H9 (cell line): ENCODE measurements at regions not wholly inside any gene's neighbourhood (a gene's known extent, or its start where the extent isn't known, plus 50 kb on each side); places are given as distances from the start of the nearest gene placed in this dataset.

Source experiments
- DNase-seq: peaks from one replicate; pipeline ENCODE4 v3.0.0-alpha.2; 2017
- H2AFZ ChIP-seq: one replicate; pipeline ENCODE4 v1.6.1; 2013; ENCODE audit warnings: mild to moderate bottlenecking, low read length, control low read depth, moderate library complexity
- H2AK5ac ChIP-seq: 2 replicates; pipeline ENCODE4 v1.6.1; 2013; ENCODE audit warnings: low read length, control low read depth, mixed read lengths; ENCODE audit not compliant: insufficient read length
- H2BK120ac ChIP-seq: one replicate; pipeline ENCODE4 v1.6.1; 2013; ENCODE audit warnings: low read depth, mild to moderate bottlenecking, low read length, control low read depth, inconsistent platforms; ENCODE audit not compliant: poor library complexity, severe bottlenecking
- H2BK12ac ChIP-seq: 2 replicates; pipeline ENCODE4 v1.6.1; 2013; ENCODE audit warnings: low read length, control low read depth, mixed read lengths, low read depth; ENCODE audit not compliant: insufficient read length
- H2BK15ac ChIP-seq: 2 replicates; pipeline ENCODE4 v1.6.1; 2013; ENCODE audit warnings: low read depth, low read length, control low read depth
- H2BK20ac ChIP-seq: one replicate; pipeline ENCODE4 v1.6.1; 2013; ENCODE audit warnings: low read depth, mild to moderate bottlenecking, low read length, control low read depth, inconsistent platforms; ENCODE audit not compliant: poor library complexity, severe bottlenecking
- H2BK5ac ChIP-seq: 2 replicates; pipeline ENCODE4 v1.6.1; 2013; ENCODE audit warnings: low read length, control low read depth, mixed read lengths; ENCODE audit not compliant: insufficient read length
- H3K14ac ChIP-seq: 2 replicates; pipeline ENCODE4 v1.6.1; 2013; ENCODE audit warnings: low read length, control low read depth; ENCODE audit not compliant: insufficient read depth
- H3K18ac ChIP-seq: 2 replicates; pipeline ENCODE4 v1.6.1; 2013; ENCODE audit warnings: low read depth, mild to moderate bottlenecking, mixed read lengths, low read length, control low read depth; ENCODE audit not compliant: insufficient read length
- H3K23ac ChIP-seq: 2 replicates; pipeline ENCODE4 v1.6.1; 2013; ENCODE audit warnings: low read length, control low read depth, mixed read lengths, low read depth; ENCODE audit not compliant: insufficient read length
- H3K23me2 ChIP-seq: 2 replicates; pipeline ENCODE4 v1.6.1; 2013; ENCODE audit warnings: low read depth, mild to moderate bottlenecking, mixed read lengths, low read length, control low read depth; ENCODE audit not compliant: insufficient read length, poor library complexity, severe bottlenecking
- H3K27ac ChIP-seq: 2 replicates; pipeline ENCODE4 v1.5.1; 2013; ENCODE audit warnings: low read length, control low read depth, mixed read lengths, low read depth; ENCODE audit not compliant: insufficient read length
- H3K27me3 ChIP-seq: 2 replicates; pipeline ENCODE4 v1.6.1; 2013; ENCODE audit warnings: low read length, control low read depth, inconsistent platforms; ENCODE audit not compliant: insufficient read depth
- H3K4ac ChIP-seq: 2 replicates; pipeline ENCODE4 v1.6.1; 2013; ENCODE audit warnings: low read depth, mild to moderate bottlenecking, control low read depth, inconsistent platforms, low read length, moderate library complexity
- H3K4me1 ChIP-seq: 2 replicates; pipeline ENCODE4 v1.6.1; 2013; ENCODE audit warnings: low read length, control low read depth, inconsistent platforms; ENCODE audit not compliant: insufficient read depth
- H3K4me2 ChIP-seq: 2 replicates; pipeline ENCODE4 v1.6.1; 2013; ENCODE audit warnings: low read length, control low read depth, mixed read lengths; ENCODE audit not compliant: insufficient read length, insufficient read depth
- H3K56ac ChIP-seq: 2 replicates; pipeline ENCODE4 v1.6.1; 2013; ENCODE audit warnings: low read depth, mild to moderate bottlenecking, mixed read lengths, low read length, control low read depth; ENCODE audit not compliant: insufficient read length
- H3K79me1 ChIP-seq: 2 replicates; pipeline ENCODE4 v1.6.1; 2013; ENCODE audit warnings: low read depth, mild to moderate bottlenecking, moderate library complexity, low read length, control low read depth, inconsistent platforms; ENCODE audit not compliant: insufficient read depth, poor library complexity, severe bottlenecking
- H3K79me2 ChIP-seq: 2 replicates; pipeline ENCODE4 v1.6.1; 2013; ENCODE audit warnings: low read length, control low read depth, inconsistent platforms; ENCODE audit not compliant: insufficient read depth
- H3K9ac ChIP-seq: 2 replicates; pipeline ENCODE4 v1.6.1; 2013; ENCODE audit warnings: low read length, control low read depth, mixed read lengths; ENCODE audit not compliant: insufficient read length; ENCODE audit errors: extremely low read depth
- H3K9me3 ChIP-seq: one replicate; pipeline ENCODE4 v1.6.1; 2013; ENCODE audit warnings: low read depth, low read length, inconsistent platforms; ENCODE audit not compliant: control insufficient read depth
- H3T11ph ChIP-seq: one replicate; pipeline ENCODE4 v1.6.1; 2013; ENCODE audit warnings: mild to moderate bottlenecking, low read length, control low read depth, inconsistent platforms
- H4K20me1 ChIP-seq: one replicate; pipeline ENCODE4 v1.6.1; 2013; ENCODE audit not compliant: control insufficient read depth, insufficient read length, insufficient read depth
- H4K5ac ChIP-seq: 2 replicates; pipeline ENCODE4 v1.6.1; 2013; ENCODE audit warnings: low read depth, mild to moderate bottlenecking, mixed read lengths, low read length, control low read depth; ENCODE audit not compliant: insufficient read length
- H4K8ac ChIP-seq: replicated peaks from 2 replicates; pipeline ENCODE4 v1.6.1; 2013; ENCODE audit warnings: low read length, control low read depth, mixed read lengths, low read depth; ENCODE audit not compliant: insufficient read length
- H4K91ac ChIP-seq: 2 replicates; pipeline ENCODE4 v1.6.1; 2013; ENCODE audit warnings: low read depth, mild to moderate bottlenecking, moderate library complexity, mixed read lengths, low read length, control low read depth; ENCODE audit not compliant: insufficient read length
- H3K27ac Mint-ChIP-seq, 3 experiments: 2 replicates in 2 of 3; 3 replicates in 1 of 3; pipeline ENCODE4 v1.8.0; 2020 to 2021; ENCODE audit warnings: mixed read lengths in 3 of 3, mild to moderate bottlenecking in 1 of 3, moderate library complexity in 1 of 3
- H3K27me3 Mint-ChIP-seq: 2 replicates; pipeline ENCODE4 v1.8.0; 2021; ENCODE audit warnings: low read depth, mild to moderate bottlenecking, moderate library complexity, mixed read lengths
- H3K36me3 Mint-ChIP-seq, 3 experiments: 2 replicates in 2 of 3; 3 replicates in 1 of 3; pipeline ENCODE4 v1.8.0; 2020 to 2021; ENCODE audit warnings: low read depth in 3 of 3, mixed read lengths in 3 of 3; ENCODE audit not compliant: insufficient read depth in 1 of 3
- H3K4me1 Mint-ChIP-seq, 2 experiments: 2 replicates each; pipeline ENCODE4 v1.8.0; 2020; ENCODE audit warnings: mixed read lengths in 2 of 2
- H3K4me3 Mint-ChIP-seq, 2 experiments: 2 replicates in 1 of 2; 3 replicates in 1 of 2; pipeline ENCODE4 v1.8.0; 2020 to 2021; ENCODE audit warnings: mild to moderate bottlenecking in 2 of 2, mixed read lengths in 2 of 2, moderate library complexity in 1 of 2
- H3K9me3 Mint-ChIP-seq, 2 experiments: 2 replicates in 1 of 2; 3 replicates in 1 of 2; pipeline ENCODE4 v1.8.0; 2020; ENCODE audit warnings: mild to moderate bottlenecking in 2 of 2, mixed read lengths in 2 of 2, moderate library complexity in 1 of 2
- WGBS: extraction: QIAGEN DNeasy Blood & Tissue Kit; methylation state at CpG from one replicate; pipeline ENCODE4 v1.1.7; 2013; ENCODE audit warnings: missing lambda C conversion rate, low lambda C conversion rate, mixed read lengths; ENCODE audit not compliant: insufficient read length; ENCODE audit errors: extremely low coverage; 5-methylcytosine and 5-hydroxymethylcytosine counted together
- TF ChIP-seq, protein P1 (sequence below): fragments of 200-600 bp; sonication (generic); conservative IDR thresholded peaks from 3 replicates; pipeline ENCODE4 v1.8.0; 2021; ENCODE audit warnings: antibody characterized with exemption, mild to moderate bottlenecking

DNA sequence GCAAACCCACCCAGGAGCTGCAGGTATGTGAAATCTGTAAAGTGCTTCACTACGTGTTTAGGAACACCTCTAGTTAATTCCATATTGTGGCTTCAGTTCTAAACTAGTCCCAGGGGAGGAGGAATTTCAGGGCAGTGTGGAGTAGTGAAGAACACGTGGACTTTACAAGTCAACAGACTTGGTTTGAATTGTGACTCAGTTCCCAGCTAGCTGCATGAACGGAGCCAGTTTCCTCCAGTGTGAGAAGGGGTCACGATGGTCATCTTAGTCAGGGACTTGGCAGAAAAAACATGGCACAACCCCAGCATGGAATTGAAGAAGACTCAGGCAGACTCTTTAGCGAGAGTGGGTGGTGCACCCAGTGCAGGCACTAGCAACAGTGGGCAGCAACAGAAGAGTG lies 175.7 kb upstream of the UBL3 start:
- Mint-ChIP-seq H3K4me1 (peaks cover 0 to 3% of the 10 kb centered on the region in 2 experiments; a peak in 2 of 4 replicates), H3K36me3 (no peaks in the 10 kb centered on the region), H3K27ac (no peak overlapping the region), H3K4me3 (no peak overlapping the region), H3K9me3 (no peaks in the 10 kb centered on the region), H3K27me3 (peaks cover 6% of the 10 kb centered on the region)
- Histone ChIP-seq H2BK12ac (no peak overlapping the region), H2AK5ac (no peak overlapping the region), H3K4me2 (no peak overlapping the region), H2BK5ac (no peak overlapping the region), H2BK120ac (no peak overlapping the region), H3K27ac (no peak overlapping the region), H3T11ph (no peak overlapping the region), H2BK15ac (no peak overlapping the region), H2AFZ (no peak overlapping the region), H3K9ac (no peak overlapping the region), H3K23me2 (no peaks in the 10 kb centered on the region), H3K79me2 (no peaks in the 10 kb centered on the region), H4K5ac (no peak overlapping the region), H4K8ac (no peak overlapping the region), H3K56ac (no peak overlapping the region), H3K4ac (no peak overlapping the region), H2BK20ac (no peak overlapping the region), H4K20me1 (no peaks in the 10 kb centered on the region), H3K18ac (no peak overlapping the region), H3K27me3 (no peaks in the 10 kb centered on the region; the same call in 1 of the 2 replicates), H3K79me1 (no peaks in the 10 kb centered on the region), H3K9me3 (no peaks in the 10 kb centered on the region), H3K4me1 (no peaks in the 10 kb centered on the region), H3K23ac (no peak overlapping the region), H4K91ac (no peak overlapping the region), H3K14ac (no peak overlapping the region)
- TF ChIP-seq, protein P1, sequence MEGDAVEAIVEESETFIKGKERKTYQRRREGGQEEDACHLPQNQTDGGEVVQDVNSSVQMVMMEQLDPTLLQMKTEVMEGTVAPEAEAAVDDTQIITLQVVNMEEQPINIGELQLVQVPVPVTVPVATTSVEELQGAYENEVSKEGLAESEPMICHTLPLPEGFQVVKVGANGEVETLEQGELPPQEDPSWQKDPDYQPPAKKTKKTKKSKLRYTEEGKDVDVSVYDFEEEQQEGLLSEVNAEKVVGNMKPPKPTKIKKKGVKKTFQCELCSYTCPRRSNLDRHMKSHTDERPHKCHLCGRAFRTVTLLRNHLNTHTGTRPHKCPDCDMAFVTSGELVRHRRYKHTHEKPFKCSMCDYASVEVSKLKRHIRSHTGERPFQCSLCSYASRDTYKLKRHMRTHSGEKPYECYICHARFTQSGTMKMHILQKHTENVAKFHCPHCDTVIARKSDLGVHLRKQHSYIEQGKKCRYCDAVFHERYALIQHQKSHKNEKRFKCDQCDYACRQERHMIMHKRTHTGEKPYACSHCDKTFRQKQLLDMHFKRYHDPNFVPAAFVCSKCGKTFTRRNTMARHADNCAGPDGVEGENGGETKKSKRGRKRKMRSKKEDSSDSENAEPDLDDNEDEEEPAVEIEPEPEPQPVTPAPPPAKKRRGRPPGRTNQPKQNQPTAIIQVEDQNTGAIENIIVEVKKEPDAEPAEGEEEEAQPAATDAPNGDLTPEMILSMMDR = no peak
- DNase-seq = no peak
- no CpG with 5 or more reads among the region's 5 CpGs for WGBS
